ENCODE measurements at regions not wholly inside any gene's neighbourhood (a gene's known extent, or its start where the extent isn't known, plus 50 kb on each side); places are given as distances from the start of the nearest gene placed in this dataset.

DNA sequence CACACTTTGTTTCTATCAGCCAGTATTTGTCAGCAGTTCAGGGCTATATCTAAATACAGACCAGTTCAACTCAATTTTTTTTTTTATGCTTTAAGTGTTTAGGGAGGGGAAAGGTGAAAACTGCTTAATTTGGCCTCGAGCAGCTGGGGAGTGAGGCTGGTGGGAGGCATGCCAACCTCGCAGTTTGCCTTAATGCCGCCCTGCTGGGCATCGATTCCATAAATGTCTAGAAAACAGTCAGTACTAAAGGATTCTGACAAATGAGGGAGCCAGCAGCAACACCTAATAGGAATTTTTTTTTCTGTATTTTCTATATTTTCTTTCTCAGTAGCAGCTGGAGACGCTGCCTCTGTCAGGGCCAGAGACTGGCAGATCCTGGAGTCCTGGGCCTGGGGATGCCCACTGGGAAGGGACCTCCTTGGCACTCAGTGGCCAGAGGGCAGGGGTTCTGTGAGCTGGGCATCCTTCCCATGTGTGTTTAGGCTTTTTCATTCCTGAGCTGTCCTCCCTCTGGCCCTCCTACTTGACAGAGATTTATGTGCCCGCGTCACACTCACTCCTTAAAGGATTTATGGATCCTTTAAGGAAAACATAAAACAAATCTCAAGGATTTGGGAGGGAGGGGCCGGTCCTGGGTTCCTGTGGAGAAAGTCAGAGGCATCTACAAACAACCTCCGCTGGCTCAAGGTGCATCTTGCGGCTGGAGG is 117.8 kb downstream of the WNT5A start:
- Histone ChIP-seq H3K4me2 (ENCODE audit: insufficient read depth, low read length) (no peak overlapping the region), H3K9me3 (ENCODE audit: insufficient read depth, low read length, severe bottlenecking) (no peaks in the 10 kb centered on the region), H3K79me2 (ENCODE audit: insufficient read depth, low read length) (no peaks in the 10 kb centered on the region), H3K4me1 (ENCODE audit: insufficient read depth, low read length) (no peaks in the 10 kb centered on the region), H3K36me3 (ENCODE audit: insufficient read depth, low read length) (no peaks in the 10 kb centered on the region), H3K27me3 (ENCODE audit: insufficient read depth, low read length, poor library complexity) (no peaks in the 10 kb centered on the region), H3K27ac (ENCODE audit: low read length) (no peak overlapping the region), H4K20me1 (ENCODE audit: insufficient read depth, low read length) (no peaks in the 10 kb centered on the region), H3K4me3 (ENCODE audit: low read depth in 1 of 2, low read length in 2 of 2) (no peak overlapping the region), H2AFZ (ENCODE audit: low read depth, low read length) (no peak overlapping the region), H3K9ac (ENCODE audit: low read depth, low read length) (no peak overlapping the region)
- ATAC-seq (ENCODE audit: insufficient read depth, low read depth), result no peak
- no peak for TF ChIP-seq EZH2 (IDR thresholded peaks at IDR 0.05; ENCODE audit: borderline replicate concordance, low read depth, low read length, severe bottlenecking)
- TF ChIP-seq, protein P1, sequence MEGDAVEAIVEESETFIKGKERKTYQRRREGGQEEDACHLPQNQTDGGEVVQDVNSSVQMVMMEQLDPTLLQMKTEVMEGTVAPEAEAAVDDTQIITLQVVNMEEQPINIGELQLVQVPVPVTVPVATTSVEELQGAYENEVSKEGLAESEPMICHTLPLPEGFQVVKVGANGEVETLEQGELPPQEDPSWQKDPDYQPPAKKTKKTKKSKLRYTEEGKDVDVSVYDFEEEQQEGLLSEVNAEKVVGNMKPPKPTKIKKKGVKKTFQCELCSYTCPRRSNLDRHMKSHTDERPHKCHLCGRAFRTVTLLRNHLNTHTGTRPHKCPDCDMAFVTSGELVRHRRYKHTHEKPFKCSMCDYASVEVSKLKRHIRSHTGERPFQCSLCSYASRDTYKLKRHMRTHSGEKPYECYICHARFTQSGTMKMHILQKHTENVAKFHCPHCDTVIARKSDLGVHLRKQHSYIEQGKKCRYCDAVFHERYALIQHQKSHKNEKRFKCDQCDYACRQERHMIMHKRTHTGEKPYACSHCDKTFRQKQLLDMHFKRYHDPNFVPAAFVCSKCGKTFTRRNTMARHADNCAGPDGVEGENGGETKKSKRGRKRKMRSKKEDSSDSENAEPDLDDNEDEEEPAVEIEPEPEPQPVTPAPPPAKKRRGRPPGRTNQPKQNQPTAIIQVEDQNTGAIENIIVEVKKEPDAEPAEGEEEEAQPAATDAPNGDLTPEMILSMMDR (IDR thresholded peaks at IDR 0.05; ENCODE audit: borderline replicate concordance, extremely low read depth, low read length, poor library complexity, severe bottlenecking), result no peak
- DNase-seq, result no peak

GRCh38 chr3:55368366-55368765 is 118.7 kb downstream of the WNT5A start:
- H3K9me3 ChIP-seq (ENCODE audit: insufficient read depth, low read length, severe bottlenecking), result no peaks in the 10 kb centered on the region
- no peak overlapping the region for H3K4me2 ChIP-seq (ENCODE audit: insufficient read depth, low read length)
- H2AFZ ChIP-seq (ENCODE audit: low read depth, low read length), result no peak overlapping the region
- H3K36me3 ChIP-seq (ENCODE audit: insufficient read depth, low read length), result no peaks in the 10 kb centered on the region
- no peak overlapping the region for H3K9ac ChIP-seq (ENCODE audit: low read depth, low read length)
- H3K4me3 ChIP-seq (ENCODE audit: low read depth in 1 of 2, low read length in 2 of 2), result no peak overlapping the region
- no peaks in the 10 kb centered on the region for H3K27me3 ChIP-seq (ENCODE audit: insufficient read depth, low read length, poor library complexity)
- DNase-seq, result no peak
- no peaks in the 10 kb centered on the region for H3K4me1 ChIP-seq (ENCODE audit: insufficient read depth, low read length)
- no peak for ATAC-seq (ENCODE audit: insufficient read depth, low read depth)
- H3K79me2 ChIP-seq (ENCODE audit: insufficient read depth, low read length), result no peaks in the 10 kb centered on the region
- TF ChIP-seq, protein P1 (IDR thresholded peaks at IDR 0.05; ENCODE audit: borderline replicate concordance, extremely low read depth, low read length, poor library complexity, severe bottlenecking), result no peak
- no peak for TF ChIP-seq EZH2 (IDR thresholded peaks at IDR 0.05; ENCODE audit: borderline replicate concordance, low read depth, low read length, severe bottlenecking)
- H3K27ac ChIP-seq (ENCODE audit: low read length), result no peak overlapping the region
- no peaks in the 10 kb centered on the region for H4K20me1 ChIP-seq (ENCODE audit: insufficient read depth, low read length)

DNA sequence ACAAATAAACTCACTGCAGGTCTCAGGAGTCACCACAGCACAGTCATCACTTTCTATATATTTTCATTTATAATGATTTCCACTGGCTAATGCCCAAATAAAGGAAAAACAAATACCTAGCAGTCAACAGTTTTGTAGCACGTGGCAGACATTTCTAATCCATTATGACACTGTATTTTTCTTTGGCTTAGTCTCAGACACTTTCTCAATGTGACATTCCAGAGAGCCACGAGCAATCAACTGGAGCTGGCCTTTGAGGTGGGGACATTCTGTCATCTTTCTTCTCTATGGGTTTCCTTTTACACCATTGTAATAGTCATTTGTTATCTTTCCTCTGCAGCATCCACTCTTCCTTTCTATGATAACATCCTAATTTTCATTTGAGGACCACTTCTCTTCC is 119.7 kb downstream of the WNT5A start:
- no peak overlapping the region for H3K9ac ChIP-seq (ENCODE audit: low read depth, low read length)
- no peak overlapping the region for H3K4me2 ChIP-seq (ENCODE audit: insufficient read depth, low read length)
- no peaks in the 10 kb centered on the region for H3K79me2 ChIP-seq (ENCODE audit: insufficient read depth, low read length)
- no peak overlapping the region for H2AFZ ChIP-seq (ENCODE audit: low read depth, low read length)
- H3K4me3 ChIP-seq (ENCODE audit: low read depth in 1 of 2, low read length in 2 of 2), result no peak overlapping the region
- H3K27ac ChIP-seq (ENCODE audit: low read length), result no peak overlapping the region
- H3K4me1 ChIP-seq (ENCODE audit: insufficient read depth, low read length), result no peaks in the 10 kb centered on the region
- no peaks in the 10 kb centered on the region for H3K9me3 ChIP-seq (ENCODE audit: insufficient read depth, low read length, severe bottlenecking)
- H3K27me3 ChIP-seq (ENCODE audit: insufficient read depth, low read length, poor library complexity), result no peaks in the 10 kb centered on the region
- no peak for DNase-seq
- no peaks in the 10 kb centered on the region for H3K36me3 ChIP-seq (ENCODE audit: insufficient read depth, low read length)
- no peaks in the 10 kb centered on the region for H4K20me1 ChIP-seq (ENCODE audit: insufficient read depth, low read length)
- ATAC-seq (ENCODE audit: insufficient read depth, low read depth), result no peak
- TF ChIP-seq, protein P1 (IDR thresholded peaks at IDR 0.05; ENCODE audit: borderline replicate concordance, extremely low read depth, low read length, poor library complexity, severe bottlenecking), result no peak
- TF ChIP-seq EZH2 (IDR thresholded peaks at IDR 0.05; ENCODE audit: borderline replicate concordance, low read depth, low read length, severe bottlenecking), result no peak

All from DND-41 (cell line).